ENCODE measurements at regions not wholly inside any gene's neighbourhood (a gene's known extent, or its start where the extent isn't known, plus 50 kb on each side); places are given as distances from the start of the nearest gene placed in this dataset.

DNA sequence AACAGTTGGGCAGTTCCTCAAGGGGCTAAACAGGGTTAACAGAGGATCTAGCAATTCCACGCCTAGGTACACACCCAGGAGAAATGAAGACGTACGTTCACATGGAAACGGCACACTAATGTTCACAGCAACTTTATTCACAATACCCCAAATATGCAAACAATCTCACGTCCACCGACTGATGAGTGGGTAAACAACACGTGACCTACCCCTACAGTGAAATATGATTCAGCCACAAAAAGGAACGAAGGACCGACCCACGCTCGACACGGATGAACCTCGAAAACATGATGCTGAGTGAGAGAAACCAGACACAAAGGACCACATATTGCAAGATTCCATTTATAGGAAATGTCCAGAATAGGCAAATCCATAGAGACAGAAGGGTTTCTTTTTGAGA, 112.7 kb downstream of the NCOR2 start:
- no peak for DNase-seq (ENCODE audit: low read depth in 1 of 2, low spot score in 1 of 2)
- in situ Hi-C loops (cut with HindIII; ENCODE audit: low pct_unique_long_range_greater_than_20kb, low sequenced_read_pairs), result no loop called here
- TF ChIP-seq JUND (IDR thresholded peaks at IDR 0.05; ENCODE audit: low read depth), result no peak

DNA sequence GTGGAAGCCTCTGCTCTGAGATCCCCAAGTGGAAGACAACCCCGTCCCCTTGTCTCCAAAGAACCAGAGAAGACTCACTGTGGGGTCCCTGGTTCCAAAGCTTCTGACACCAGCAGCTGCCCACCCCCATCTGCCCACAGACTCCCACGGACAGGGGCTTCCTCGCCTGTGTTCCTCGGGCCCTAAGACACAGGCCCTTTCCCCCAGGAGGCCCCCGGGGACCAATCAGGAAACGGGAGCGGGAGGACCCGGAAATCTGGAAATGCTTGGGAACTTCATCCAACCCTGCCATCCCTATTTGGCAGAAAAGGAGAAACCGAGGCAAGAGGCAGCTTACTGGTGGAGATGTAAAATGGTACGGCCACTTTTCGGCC, 113.1 kb downstream of the NCOR2 start:
- in situ Hi-C loops (cut with HindIII; ENCODE audit: low pct_unique_long_range_greater_than_20kb, low sequenced_read_pairs), result no loop called here

GRCh38 chr12:124453419-124454351, 113.7 kb downstream of the NCOR2 start:
- DNase-seq (ENCODE audit: low read depth in 1 of 2, low spot score in 1 of 2), result no peak
- TF ChIP-seq JUND (IDR thresholded peaks at IDR 0.05; ENCODE audit: low read depth), result no peak
- in situ Hi-C loops (cut with HindIII; ENCODE audit: low pct_unique_long_range_greater_than_20kb, low sequenced_read_pairs), result no loop called here

More for the DNA sequence above, 113.1 kb downstream of the NCOR2 start:
- no peak for TF ChIP-seq JUND (IDR thresholded peaks at IDR 0.05; ENCODE audit: low read depth)
- DNase-seq (ENCODE audit: low read depth in 1 of 2, low spot score in 1 of 2), result no peak

DNA sequence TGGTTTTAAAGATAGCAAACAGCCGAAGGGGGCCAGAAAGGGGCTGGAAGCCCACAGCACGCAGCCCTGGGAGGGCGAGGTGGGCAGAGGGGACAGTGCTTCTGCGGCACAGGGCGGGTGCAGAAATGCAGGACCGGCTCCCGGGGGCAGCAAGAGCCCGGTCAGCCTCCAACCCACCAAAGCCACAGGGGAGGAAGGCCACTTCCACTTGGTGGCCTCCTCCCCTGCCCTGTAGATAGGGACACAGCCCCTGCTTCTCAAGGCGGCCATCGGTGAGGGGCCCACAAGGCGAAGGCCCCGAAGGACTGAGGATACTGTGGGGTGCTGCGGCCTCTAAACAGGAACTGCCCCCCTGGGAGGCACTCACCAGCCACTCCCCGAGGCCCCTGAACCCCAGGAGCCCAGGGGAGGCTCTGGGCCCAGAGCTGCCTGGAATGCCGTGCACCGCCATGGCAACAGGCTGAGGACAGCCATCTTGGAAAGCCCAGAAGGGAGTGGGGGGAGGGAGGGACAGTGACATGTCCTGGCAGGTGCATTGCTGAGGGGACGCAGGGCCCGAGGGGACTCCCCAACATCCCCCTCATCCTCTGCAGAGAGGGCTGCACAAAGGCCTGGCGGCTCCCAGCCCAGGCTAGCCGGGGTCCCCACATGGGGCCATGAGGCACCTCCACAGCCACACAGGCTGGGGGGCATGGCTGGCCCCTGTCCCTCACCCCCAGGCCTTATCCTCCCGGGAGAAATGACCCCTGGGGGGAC, 114.7 kb downstream of the NCOR2 start:
- no peak for TF ChIP-seq JUND (IDR thresholded peaks at IDR 0.05; ENCODE audit: low read depth)
- in situ Hi-C loops (cut with HindIII; ENCODE audit: low pct_unique_long_range_greater_than_20kb, low sequenced_read_pairs), result no loop called here
- DNase-seq (ENCODE audit: low read depth in 1 of 2, low spot score in 1 of 2), result no peak

GRCh38 chr12:124451637-124452243, 115.7 kb downstream of the NCOR2 start:
- in situ Hi-C loops (cut with HindIII; ENCODE audit: low pct_unique_long_range_greater_than_20kb, low sequenced_read_pairs), result no loop called here
- TF ChIP-seq JUND (IDR thresholded peaks at IDR 0.05; ENCODE audit: low read depth), result no peak
- DNase-seq (ENCODE audit: low read depth in 1 of 2, low spot score in 1 of 2), result no peak

- no peak for DNase-seq (ENCODE audit: low read depth in 1 of 2, low spot score in 1 of 2)
- in situ Hi-C loops (cut with HindIII; ENCODE audit: low pct_unique_long_range_greater_than_20kb, low sequenced_read_pairs), result no loop called here
- TF ChIP-seq JUND (IDR thresholded peaks at IDR 0.05; ENCODE audit: low read depth), result no peak
Measured at GRCh38 chr12:124451016-124451415, 116.4 kb downstream of the NCOR2 start.

- no peak for TF ChIP-seq JUND (IDR thresholded peaks at IDR 0.05; ENCODE audit: low read depth)
- DNase-seq (ENCODE audit: low read depth in 1 of 2, low spot score in 1 of 2), result no peak
- in situ Hi-C loops (cut with HindIII; ENCODE audit: low pct_unique_long_range_greater_than_20kb, low sequenced_read_pairs), result no loop called here
Measured at GRCh38 chr12:124450376-124450750, 117.0 kb downstream of the NCOR2 start.

DNA sequence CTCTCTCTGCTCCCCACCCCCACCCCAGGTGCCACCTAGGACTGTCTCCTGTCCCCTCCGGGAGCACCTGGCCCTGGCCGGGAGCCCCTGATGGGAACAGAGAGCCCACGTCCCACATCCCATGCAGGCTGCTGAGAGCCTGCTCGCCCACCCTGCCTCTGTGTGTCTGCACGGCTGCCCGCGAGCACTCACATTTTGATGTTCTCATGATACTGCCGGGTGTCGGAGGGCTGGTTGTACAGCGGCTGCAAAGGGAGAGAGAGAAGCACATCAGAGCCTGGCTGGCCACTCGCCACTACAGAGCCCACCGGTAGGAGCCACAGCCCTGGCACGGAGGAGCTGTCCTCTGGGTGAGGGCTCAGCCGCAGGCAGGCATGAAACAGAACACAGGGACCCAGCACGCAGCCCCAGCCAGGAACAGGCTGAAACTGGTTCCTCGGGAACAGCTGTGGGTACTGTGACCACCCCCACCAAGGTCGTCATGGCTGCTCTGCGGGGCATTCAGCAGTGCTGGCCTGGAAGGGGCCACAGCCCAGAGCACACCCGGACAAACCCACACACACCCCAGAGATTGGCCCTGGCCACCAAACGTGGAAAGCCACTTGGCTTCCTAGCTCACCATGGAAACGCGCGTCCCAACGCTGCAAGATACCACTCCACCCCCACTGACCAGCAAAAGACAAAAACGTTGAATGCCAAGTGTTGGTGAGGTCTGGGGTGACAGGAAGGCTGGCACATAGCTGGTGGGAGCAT, 117.6 kb downstream of the NCOR2 start:
- DNase-seq (ENCODE audit: low read depth in 1 of 2, low spot score in 1 of 2), result no peak
- TF ChIP-seq JUND (IDR thresholded peaks at IDR 0.05; ENCODE audit: low read depth), result no peak
- in situ Hi-C loops (cut with HindIII; ENCODE audit: low pct_unique_long_range_greater_than_20kb, low sequenced_read_pairs), result no loop called here

GRCh38 chr12:124448955-124449622, 118.3 kb downstream of the NCOR2 start:
- in situ Hi-C loops (cut with HindIII; ENCODE audit: low pct_unique_long_range_greater_than_20kb, low sequenced_read_pairs), result no loop called here
- no peak for TF ChIP-seq JUND (IDR thresholded peaks at IDR 0.05; ENCODE audit: low read depth)
- no peak for DNase-seq (ENCODE audit: low read depth in 1 of 2, low spot score in 1 of 2)

GRCh38 chr12:124448241-124448954, 119.0 kb downstream of the NCOR2 start:
- in situ Hi-C loops (cut with HindIII; ENCODE audit: low pct_unique_long_range_greater_than_20kb, low sequenced_read_pairs), result no loop called here
- TF ChIP-seq JUND (IDR thresholded peaks at IDR 0.05; ENCODE audit: low read depth), result no peak
- DNase-seq (ENCODE audit: low read depth in 1 of 2, low spot score in 1 of 2), result no peak

GRCh38 chr12:124446364-124446763, 121.0 kb downstream of the NCOR2 start:
- in situ Hi-C loops (cut with HindIII; ENCODE audit: low pct_unique_long_range_greater_than_20kb, low sequenced_read_pairs), result no loop called here
- no peak for TF ChIP-seq JUND (IDR thresholded peaks at IDR 0.05; ENCODE audit: low read depth)

More at GRCh38 chr12:124446364-124446763, 121.0 kb downstream of the NCOR2 start:
- DNase-seq (ENCODE audit: low read depth in 1 of 2, low spot score in 1 of 2), result no peak
